ENCODE measurements at regions not wholly inside any gene's neighbourhood (a gene's known extent, or its start where the extent isn't known, plus 50 kb on each side); places are given as distances from the start of the nearest gene placed in this dataset.

DNA sequence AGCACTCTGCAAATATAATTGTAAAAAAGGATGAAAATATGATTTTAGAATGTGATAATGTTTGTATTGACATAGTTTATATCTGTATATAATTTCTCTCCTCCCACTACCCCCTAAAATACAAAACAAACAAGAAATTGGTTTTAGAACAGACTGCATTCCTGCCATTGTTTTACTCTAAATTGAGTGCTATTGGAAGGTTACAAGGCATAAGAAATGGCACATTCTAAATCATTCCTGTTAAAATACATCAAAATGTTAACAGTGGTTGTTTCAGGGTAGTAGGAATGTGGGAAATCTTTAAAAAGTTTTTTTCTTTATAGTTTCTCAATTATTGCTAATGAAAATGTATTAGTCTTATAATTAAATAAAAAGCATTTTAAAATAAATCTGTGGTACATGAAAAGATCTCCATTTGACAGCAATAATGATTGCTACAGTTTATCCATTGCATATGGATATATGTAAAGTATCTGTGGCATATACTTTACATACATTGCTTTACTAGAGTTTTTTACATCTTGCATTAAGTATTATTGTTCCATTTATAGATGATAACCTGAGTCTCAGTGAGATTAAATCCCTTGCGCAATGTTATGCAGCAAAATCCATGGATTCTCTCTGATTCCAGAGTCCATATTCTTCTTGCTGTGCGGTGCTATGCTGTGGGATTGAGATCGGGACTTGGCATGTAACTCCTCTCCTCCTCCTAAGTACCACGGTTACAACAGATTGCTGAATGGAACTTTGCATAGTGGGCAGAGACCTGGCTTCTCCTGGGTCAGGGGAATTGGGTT, 319.8 kb downstream of the LMO4 start:
- TF ChIP-seq, protein P1, sequence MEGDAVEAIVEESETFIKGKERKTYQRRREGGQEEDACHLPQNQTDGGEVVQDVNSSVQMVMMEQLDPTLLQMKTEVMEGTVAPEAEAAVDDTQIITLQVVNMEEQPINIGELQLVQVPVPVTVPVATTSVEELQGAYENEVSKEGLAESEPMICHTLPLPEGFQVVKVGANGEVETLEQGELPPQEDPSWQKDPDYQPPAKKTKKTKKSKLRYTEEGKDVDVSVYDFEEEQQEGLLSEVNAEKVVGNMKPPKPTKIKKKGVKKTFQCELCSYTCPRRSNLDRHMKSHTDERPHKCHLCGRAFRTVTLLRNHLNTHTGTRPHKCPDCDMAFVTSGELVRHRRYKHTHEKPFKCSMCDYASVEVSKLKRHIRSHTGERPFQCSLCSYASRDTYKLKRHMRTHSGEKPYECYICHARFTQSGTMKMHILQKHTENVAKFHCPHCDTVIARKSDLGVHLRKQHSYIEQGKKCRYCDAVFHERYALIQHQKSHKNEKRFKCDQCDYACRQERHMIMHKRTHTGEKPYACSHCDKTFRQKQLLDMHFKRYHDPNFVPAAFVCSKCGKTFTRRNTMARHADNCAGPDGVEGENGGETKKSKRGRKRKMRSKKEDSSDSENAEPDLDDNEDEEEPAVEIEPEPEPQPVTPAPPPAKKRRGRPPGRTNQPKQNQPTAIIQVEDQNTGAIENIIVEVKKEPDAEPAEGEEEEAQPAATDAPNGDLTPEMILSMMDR (IDR thresholded peaks at IDR 0.05) = no peak
- TF ChIP-seq ZFX (IDR thresholded peaks at IDR 0.05; ENCODE audit: borderline replicate concordance) = no peak
